Adrenal gland (tissue), 5 donors: ENCODE measurements at regions not wholly inside any gene's neighbourhood (a gene's known extent, or its start where the extent isn't known, plus 50 kb on each side); places are given as distances from the start of the nearest gene placed in this dataset.

Experiments used
- CTCF ChIP-seq, 6 experiments: fragments of 450-650 bp in 4 of 6; fragments of 200-600 bp in 2 of 6; sonication (generic) in 1 of 6; IDR thresholded peaks; 1 replicate in 5 of 6; 2 replicates in 1 of 6; pipeline versions ENCODE4 v1.5.1 to v1.8.0; 2016 to 2021; ENCODE audit warnings: antibody characterized with exemption in 6 of 6, mild to moderate bottlenecking in 2 of 6, moderate library complexity in 1 of 6
- POLR2A ChIP-seq, 2 donors: fragments of 450-650 bp; IDR thresholded peaks; one replicate each; pipeline ENCODE4 v1.6.1; 2017; ENCODE audit warnings: antibody characterized with exemption in 2 of 2, mild to moderate bottlenecking in 2 of 2, moderate library complexity in 1 of 2
- donor health status: DM: no; HTN: no; CAD: no.

GRCh38 chr6:137403443-137403842, 90.8 kb downstream of the OLIG3 start:
- no peak for TF ChIP-seq CTCF (IDR thresholded peaks at IDR 0.05)
- no peak for TF ChIP-seq POLR2A (IDR thresholded peaks at IDR 0.05)
